WTC11 (cell line): ENCODE measurements at regions not wholly inside any gene's neighbourhood (a gene's known extent, or its start where the extent isn't known, plus 50 kb on each side); places are given as distances from the start of the nearest gene placed in this dataset.

ENCODE experiments used
- ATAC-seq: fragments of 200-7000 bp; cut with Tn5 transposase; 2 replicates; pipeline ENCODE4 v1.10.0; 2021; ENCODE audit warnings: mild to moderate bottlenecking, moderate library complexity
- CTCF ChIA-PET: fragments of 300-600 bp; sonication (Branson Sonifier 250); formaldehyde crosslinking; loops from one replicate; lab custom pipeline; 2021; ENCODE audit warnings: antibody characterized with exemption; lab: Charles Lee
- POLR2A ChIA-PET: fragments of 350-600 bp; sonication (Branson Sonifier 250); formaldehyde crosslinking; loops from one replicate; lab custom pipeline; 2021; ENCODE audit warnings: antibody characterized with exemption; lab: Charles Lee
- DNase-seq: peaks from one replicate; pipeline ENCODE4 v3.0.0; 2021; ENCODE audit warnings: low spot score
- H3K27ac Mint-ChIP-seq: 2 replicates; pipeline ENCODE4 v1.8.0; 2021; ENCODE audit warnings: mixed read lengths
- H3K27me3 Mint-ChIP-seq: 2 replicates; pipeline ENCODE4 v1.8.0; 2021; ENCODE audit warnings: low read depth, mild to moderate bottlenecking, moderate library complexity, mixed read lengths
- H3K36me3 Mint-ChIP-seq: 2 replicates; pipeline ENCODE4 v1.8.0; 2021; ENCODE audit warnings: mixed read lengths
- H3K4me1 Mint-ChIP-seq: 2 replicates; pipeline ENCODE4 v1.8.0; 2022; ENCODE audit warnings: mixed read lengths
- H3K4me3 Mint-ChIP-seq: 2 replicates; pipeline ENCODE4 v1.8.0; 2021; ENCODE audit warnings: mild to moderate bottlenecking, moderate library complexity, mixed read lengths
- H3K9me3 Mint-ChIP-seq: 2 replicates; pipeline ENCODE4 v1.8.0; 2021; ENCODE audit warnings: mixed read lengths
- CREB1 ChIP-seq: sonication (generic); formaldehyde crosslinking; IDR thresholded peaks from 2 replicates; pipeline ENCODE4 v1.8.0; 2023; ENCODE audit warnings: mild to moderate bottlenecking, missing genetic modification reagents
- CREM ChIP-seq: sonication (generic); formaldehyde crosslinking; IDR thresholded peaks from 2 replicates; pipeline ENCODE4 v1.8.1; 2022; ENCODE audit warnings: mild to moderate bottlenecking, missing genetic modification reagents, moderate library complexity
- CTCF ChIP-seq: fragments of 200-600 bp; IDR thresholded peaks from 2 replicates; pipeline ENCODE4 v1.8.0; 2022; ENCODE audit warnings: antibody characterized with exemption
- E2F4 ChIP-seq: sonication (generic); formaldehyde crosslinking; IDR thresholded peaks from 2 replicates; pipeline ENCODE4 v1.8.1; 2022; ENCODE audit warnings: low read depth, mild to moderate bottlenecking, moderate library complexity, missing genetic modification reagents, borderline replicate concordance
- E2F5 ChIP-seq: sonication (generic); formaldehyde crosslinking; IDR thresholded peaks from 2 replicates; pipeline ENCODE4 v1.8.1; 2022; ENCODE audit warnings: mild to moderate bottlenecking, moderate library complexity, missing genetic modification reagents
- EMX1 ChIP-seq: fragments of 250-450 bp; sonication (Bioruptor Pico); IDR thresholded peaks from 2 replicates; pipeline ENCODE4 v1.8.0; 2021; ENCODE audit warnings: mild to moderate bottlenecking
- FOXJ3 ChIP-seq: sonication (generic); formaldehyde crosslinking; IDR thresholded peaks from 2 replicates; pipeline ENCODE4 v1.9.0; 2021; ENCODE audit warnings: missing genetic modification reagents, mild to moderate bottlenecking, borderline replicate concordance
- FOXK1 ChIP-seq: sonication (generic); formaldehyde crosslinking; IDR thresholded peaks from 2 replicates; pipeline ENCODE4 v1.8.0; 2022; ENCODE audit warnings: mild to moderate bottlenecking, moderate library complexity, missing genetic modification reagents
- HMGA2 ChIP-seq: fragments of 250-450 bp; sonication (Bioruptor Pico); IDR thresholded peaks from 2 replicates; pipeline ENCODE4 v1.4.0; 2021; ENCODE audit warnings: mild to moderate bottlenecking, moderate library complexity
- NFE2L1 ChIP-seq: sonication (generic); formaldehyde crosslinking; IDR thresholded peaks from 2 replicates; pipeline ENCODE4 v1.8.1; 2023; ENCODE audit warnings: missing genetic modification reagents
- PRDM15 ChIP-seq: sonication (generic); formaldehyde crosslinking; IDR thresholded peaks from 2 replicates; pipeline ENCODE4 v1.8.0; 2022; ENCODE audit warnings: missing genetic modification reagents
- SOX15 ChIP-seq: fragments of 250-450 bp; sonication (Bioruptor Pico); IDR thresholded peaks from 2 replicates; pipeline ENCODE4 v1.9.0; 2021; ENCODE audit warnings: mild to moderate bottlenecking
- TCF7 ChIP-seq: sonication (generic); formaldehyde crosslinking; IDR thresholded peaks from 2 replicates; pipeline ENCODE4 v1.8.0; 2022; ENCODE audit warnings: mild to moderate bottlenecking, low read depth, missing genetic modification reagents, moderate library complexity
- ZBTB21 ChIP-seq: sonication (generic); formaldehyde crosslinking; IDR thresholded peaks from 2 replicates; pipeline ENCODE4 v1.8.1; 2023; ENCODE audit warnings: mild to moderate bottlenecking, missing genetic modification reagents, borderline replicate concordance
- ZBTB43 ChIP-seq: sonication (generic); formaldehyde crosslinking; IDR thresholded peaks from 2 replicates; pipeline ENCODE4 v1.8.1; 2023; ENCODE audit warnings: mild to moderate bottlenecking, missing genetic modification reagents
- ZNF138 ChIP-seq: sonication (generic); formaldehyde crosslinking; conservative IDR thresholded peaks from 2 replicates; pipeline ENCODE4 v1.8.1; 2022; ENCODE audit warnings: mild to moderate bottlenecking, moderate library complexity, missing genetic modification reagents
- ZNF281 ChIP-seq: sonication (generic); formaldehyde crosslinking; IDR thresholded peaks from 2 replicates; pipeline ENCODE4 v1.8.0; 2023; ENCODE audit warnings: mild to moderate bottlenecking, missing genetic modification reagents
- ZNF416 ChIP-seq: fragments of 250-450 bp; sonication (Bioruptor Pico); IDR thresholded peaks from 2 replicates; pipeline ENCODE4 v1.9.0; 2021; ENCODE audit warnings: mild to moderate bottlenecking, inconsistent platforms
- ZNF512 ChIP-seq: sonication (generic); formaldehyde crosslinking; IDR thresholded peaks from 2 replicates; pipeline ENCODE4 v1.8.1; 2022; ENCODE audit warnings: missing genetic modification reagents, borderline replicate concordance
- ZSCAN18 ChIP-seq: fragments of 250-450 bp; sonication (Bioruptor Pico); IDR thresholded peaks from 2 replicates; pipeline ENCODE4 v2.1.2; 2022; ENCODE audit warnings: mild to moderate bottlenecking, moderate library complexity

GRCh38 chr6:166244353-166245045 is 63.7 kb downstream of the PRR18 start:
- ChIA-PET CTCF (interaction anchor here (0.6 kb wide), 1 partner anchor 31 kb away, joined by 5 read pairs; no protein-coding TSS in a partner anchor), POLR2A (no interaction called here)
- Mint-ChIP-seq H3K27ac (no peak overlapping the region), H3K4me3 (no peak overlapping the region), H3K4me1 (peaks cover 18% of the 10 kb centered on the region), H3K27me3 (peaks cover 19% of the 10 kb centered on the region), H3K36me3 (no peaks in the 10 kb centered on the region), H3K9me3 (no peaks in the 10 kb centered on the region)
- DNase-seq, result no peak
- no peak for ATAC-seq
- TF ChIP-seq FOXJ3 (CRISPR knock-in tag), result no peak

- Mint-ChIP-seq H3K36me3 (no peaks in the 10 kb centered on the region), H3K27ac (no peak overlapping the region), H3K4me3 (no peak overlapping the region), H3K9me3 (no peaks in the 10 kb centered on the region), H3K27me3 (peaks cover 19% of the 10 kb centered on the region), H3K4me1 (peaks cover 21% of the 10 kb centered on the region)
- POLR2A ChIA-PET, result no interaction called here
- CTCF ChIA-PET, result interaction anchor here (1.6 kb wide), 1 partner anchor 157 kb away, joined by 4 read pairs; no protein-coding TSS in a partner anchor
- no peak for ATAC-seq
- DNase-seq, result no peak
- TF ChIP-seq ZBTB21 (CRISPR knock-in tag) (no peak), ZNF138 (no peak), PRDM15 (CRISPR knock-in tag) (no peak), E2F5 (no peak), CREM (no peak), CREB1 (CRISPR knock-in tag) (no peak), SOX15 (CRISPR knock-in tag) (no peak), ZSCAN18 (no peak), FOXK1 (CRISPR knock-in tag) (no peak), TCF7 (CRISPR knock-in tag) (no peak), ZNF281 (CRISPR knock-in tag) (no peak), NFE2L1 (CRISPR knock-in tag) (no peak), ZNF416 (CRISPR knock-in tag) (no peak), EMX1 (CRISPR knock-in tag) (no peak), HMGA2 (no peak), E2F4 (CRISPR knock-in tag) (no peak), CTCF (no peak), ZNF512 (no peak), ZBTB43 (CRISPR knock-in tag) (no peak)
These were observed 65.3 kb downstream of the PRR18 start for GRCh38 chr6:166242888-166243287.
